ENCODE measurements at regions not wholly inside any gene's neighbourhood (a gene's known extent, or its start where the extent isn't known, plus 50 kb on each side); places are given as distances from the start of the nearest gene placed in this dataset.
"Not testable (repeated sequence)": the region's sequence is repeated elsewhere in the genome, so short reads cannot be mapped to it uniquely, and the experiment has no call there.

DNA sequence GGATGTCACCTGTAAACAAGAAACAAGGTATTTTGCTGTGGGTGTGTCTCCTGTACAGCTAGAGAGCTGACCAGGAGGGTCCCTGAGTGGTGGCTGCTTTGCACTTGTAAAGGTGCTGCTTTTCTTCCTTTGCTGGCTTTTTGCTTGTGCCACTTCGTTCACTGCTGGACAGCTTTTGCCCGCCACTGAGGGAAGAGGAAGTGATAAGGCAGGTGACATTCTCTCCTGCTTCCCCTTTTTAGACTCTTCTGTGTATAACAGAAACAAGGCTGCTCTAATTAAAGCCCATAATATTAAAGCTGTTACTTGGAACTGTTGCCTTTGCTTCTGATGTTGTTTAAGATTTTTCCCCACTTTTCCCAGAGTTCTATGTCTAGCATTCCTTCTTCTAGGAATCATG, 218.6 kb upstream of the TSPY4 start:
- H3K36me3 Mint-ChIP-seq = no peaks in the 10 kb centered on the region
- H3K9me3 Mint-ChIP-seq = no peaks in the 10 kb centered on the region
- no peak overlapping the region for H3K27ac Mint-ChIP-seq
- DNase-seq (ENCODE audit: low spot score in 2 of 2) (no peak), ATAC-seq (ENCODE audit: low read depth) (peak; percentile 66)
- H3K4me1 Mint-ChIP-seq = peaks cover 3% of the 10 kb centered on the region
- no peak overlapping the region for H3K4me3 Mint-ChIP-seq
- no peaks in the 10 kb centered on the region for H3K27me3 Mint-ChIP-seq

DNA sequence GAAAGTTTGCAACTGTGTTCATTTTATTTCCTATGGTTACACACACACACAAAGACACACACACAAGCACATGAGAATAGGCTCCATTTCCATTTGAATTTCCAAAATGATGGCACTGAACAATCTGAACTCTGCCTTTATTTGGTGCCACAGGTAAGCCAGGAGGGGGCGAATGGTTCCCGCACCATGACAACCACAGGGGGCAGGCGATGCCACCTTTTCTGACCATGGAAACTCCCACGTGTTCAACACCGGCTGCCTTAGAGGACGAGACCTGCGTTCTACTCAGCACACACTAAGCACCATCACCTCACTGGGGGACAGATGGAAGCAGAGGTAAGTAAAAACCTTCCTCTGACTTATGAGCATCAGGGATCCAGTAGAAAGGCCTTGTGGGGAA, 212.6 kb upstream of the TSPY4 start:
- no peaks in the 10 kb centered on the region for H3K4me1 Mint-ChIP-seq
- no peak overlapping the region for H3K4me3 Mint-ChIP-seq
- H3K27me3 Mint-ChIP-seq = no peaks in the 10 kb centered on the region
- no peaks in the 10 kb centered on the region for H3K36me3 Mint-ChIP-seq
- ATAC-seq (ENCODE audit: low read depth) = no peak
- H3K9me3 Mint-ChIP-seq = no peaks in the 10 kb centered on the region
- H3K27ac Mint-ChIP-seq = no peak overlapping the region
- no peak for DNase-seq (ENCODE audit: low spot score in 2 of 2)

DNA sequence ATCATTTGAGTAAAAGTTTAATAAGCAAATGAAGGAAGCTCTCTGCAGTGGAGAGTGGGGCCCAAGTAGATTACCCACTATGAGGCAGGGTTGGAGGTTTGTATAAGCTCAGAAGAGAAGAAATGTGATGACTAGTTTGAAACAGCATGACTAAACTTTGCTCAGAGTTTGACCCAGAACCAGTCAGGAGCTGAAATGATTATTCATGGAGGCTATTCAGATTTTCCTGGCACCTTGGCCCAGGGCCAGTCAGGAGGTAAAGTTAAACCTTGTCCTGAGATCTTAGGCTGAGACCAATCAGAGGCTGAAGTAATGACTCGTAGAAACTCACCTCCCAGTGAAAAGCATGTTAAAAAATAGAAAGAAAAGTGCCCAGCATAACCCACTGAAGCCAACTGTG, 210.7 kb upstream of the TSPY4 start:
- DNase-seq (ENCODE audit: low spot score in 2 of 2) = no peak
- no peaks in the 10 kb centered on the region for H3K36me3 Mint-ChIP-seq
- no peak overlapping the region for H3K4me3 Mint-ChIP-seq
- no peaks in the 10 kb centered on the region for H3K4me1 Mint-ChIP-seq
- H3K9me3 Mint-ChIP-seq = no peaks in the 10 kb centered on the region
- no peak for ATAC-seq (ENCODE audit: low read depth)
- H3K27me3 Mint-ChIP-seq = no peaks in the 10 kb centered on the region
- no peak overlapping the region for H3K27ac Mint-ChIP-seq

DNA sequence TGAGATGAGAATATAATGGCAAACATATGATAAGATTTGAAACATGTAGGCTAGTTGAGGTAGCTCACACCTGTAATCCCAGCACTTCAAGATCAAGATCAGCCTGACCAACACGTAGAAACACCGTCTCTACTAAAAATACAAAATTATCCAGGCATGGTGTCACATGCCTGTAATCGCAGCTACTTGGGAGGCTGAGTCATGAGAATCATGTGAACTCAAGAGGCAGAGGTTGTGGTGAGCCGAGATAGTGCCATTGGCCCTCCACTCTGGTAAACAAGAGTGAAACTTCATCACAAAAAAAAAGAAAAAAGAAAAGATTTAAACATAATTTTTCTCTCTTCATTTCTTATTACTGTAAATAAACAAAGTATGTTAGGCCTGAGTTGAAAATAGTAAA, 193.9 kb upstream of the TSPY4 start:
- H3K36me3 Mint-ChIP-seq = not testable (repeated sequence)

DNA sequence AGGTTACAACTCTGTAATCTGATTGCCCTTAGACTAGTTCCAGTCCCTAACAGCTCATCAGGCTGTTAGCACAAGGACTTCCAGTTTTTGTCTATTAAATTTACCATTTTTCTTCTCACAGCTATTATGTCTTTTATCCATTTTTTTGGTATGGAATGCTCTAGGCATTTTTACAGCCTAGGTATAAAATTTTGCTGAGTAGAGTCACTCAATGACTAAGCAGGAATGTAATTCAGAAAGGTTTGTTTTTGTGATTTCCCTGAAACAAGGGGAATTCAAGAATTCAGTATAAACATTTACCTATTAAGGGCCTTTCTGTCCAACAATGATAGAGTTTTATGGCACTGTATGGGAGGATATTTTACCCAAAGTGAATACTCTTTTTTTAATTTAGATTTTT, 182.7 kb upstream of the TSPY4 start:
- not testable (repeated sequence) for H3K4me1 Mint-ChIP-seq; H3K36me3 Mint-ChIP-seq; H3K4me3 Mint-ChIP-seq; ATAC-seq (ENCODE audit: low read depth); H3K27me3 Mint-ChIP-seq; H3K9me3 Mint-ChIP-seq; H3K27ac Mint-ChIP-seq; DNase-seq (ENCODE audit: low spot score in 2 of 2)

More for the DNA sequence above, 193.9 kb upstream of the TSPY4 start:
- not testable (repeated sequence) for H3K27me3 Mint-ChIP-seq; H3K9me3 Mint-ChIP-seq; H3K27ac Mint-ChIP-seq; ATAC-seq (ENCODE audit: low read depth); H3K4me1 Mint-ChIP-seq; H3K4me3 Mint-ChIP-seq; DNase-seq (ENCODE audit: low spot score in 2 of 2)

DNA sequence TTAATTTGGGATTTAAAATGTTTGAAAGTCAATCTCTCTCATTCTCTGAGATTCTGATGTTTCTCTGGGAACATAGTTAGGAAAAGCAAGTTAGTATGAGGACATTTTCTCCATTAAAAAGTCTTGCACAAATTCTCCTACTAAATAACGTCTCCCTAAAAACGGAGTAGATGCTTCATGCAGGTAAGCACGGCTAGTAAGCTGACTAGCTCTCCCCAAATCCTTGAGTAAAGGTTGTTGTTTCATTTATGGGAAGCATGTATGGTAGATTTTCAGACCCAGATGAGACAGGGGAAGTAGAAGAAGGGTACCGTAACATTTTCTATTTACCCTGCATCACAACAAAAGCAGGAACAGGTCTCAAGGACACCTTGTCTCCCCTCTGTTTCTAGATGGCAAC, 181.5 kb upstream of the TSPY4 start:
- Mint-ChIP-seq H3K4me1 (no peaks in the 10 kb centered on the region), H3K9me3 (no peaks in the 10 kb centered on the region), H3K27ac (no peak overlapping the region), H3K27me3 (no peaks in the 10 kb centered on the region), H3K36me3 (no peaks in the 10 kb centered on the region), H3K4me3 (no peak overlapping the region)
- DNase-seq (ENCODE audit: low spot score in 2 of 2) (no peak), ATAC-seq (ENCODE audit: low read depth) (no peak)

DNA sequence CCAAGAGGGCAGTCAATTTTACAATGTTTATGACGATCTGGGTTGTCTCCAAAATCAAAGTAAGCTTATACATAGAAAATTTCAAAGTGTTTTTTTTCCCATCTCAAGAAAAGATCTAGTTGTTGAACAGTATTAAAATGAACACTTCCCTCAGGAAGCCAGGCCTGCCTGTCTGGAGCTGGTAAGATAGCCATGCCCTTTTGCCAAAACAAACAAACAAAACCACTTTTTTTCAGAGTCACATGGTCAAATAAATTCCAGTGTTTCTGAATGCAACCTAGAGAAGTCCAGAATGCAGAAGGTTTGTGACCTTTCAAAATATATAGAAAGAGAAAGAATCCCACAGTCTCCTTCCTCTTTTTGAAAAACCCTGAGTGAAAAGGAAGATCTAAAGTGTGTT, 178.6 kb upstream of the TSPY4 start:
- DNase-seq (ENCODE audit: low spot score in 2 of 2) (no peak), ATAC-seq (ENCODE audit: low read depth) (no peak)
- H3K27me3 Mint-ChIP-seq = no peaks in the 10 kb centered on the region
- no peaks in the 10 kb centered on the region for H3K36me3 Mint-ChIP-seq
- H3K27ac Mint-ChIP-seq = no peak overlapping the region
- H3K4me3 Mint-ChIP-seq = no peak overlapping the region
- H3K4me1 Mint-ChIP-seq = no peaks in the 10 kb centered on the region
- H3K9me3 Mint-ChIP-seq = no peaks in the 10 kb centered on the region

DNA sequence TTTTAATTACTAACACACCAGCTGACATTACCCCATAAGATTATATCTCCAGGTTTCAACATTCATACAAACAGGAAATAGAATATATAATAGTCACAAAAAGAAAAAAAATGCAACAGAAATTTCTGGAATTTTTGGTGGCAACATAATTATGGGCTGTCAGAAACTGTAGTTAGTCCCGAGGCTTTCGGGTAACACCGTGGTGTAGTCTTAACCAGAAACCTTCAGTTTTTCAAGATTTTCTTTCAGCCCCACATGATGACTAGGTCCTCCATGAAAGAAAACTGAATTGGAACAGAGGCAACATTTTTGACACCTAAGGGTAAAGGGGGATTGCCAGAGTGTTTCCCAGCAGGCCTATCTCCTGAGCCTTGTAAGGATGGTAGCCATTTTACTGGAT, 176.9 kb upstream of the TSPY4 start:
- H3K4me1 Mint-ChIP-seq; ATAC-seq (ENCODE audit: low read depth); H3K9me3 Mint-ChIP-seq; H3K27ac Mint-ChIP-seq; H3K4me3 Mint-ChIP-seq; DNase-seq (ENCODE audit: low spot score in 2 of 2); H3K36me3 Mint-ChIP-seq; H3K27me3 Mint-ChIP-seq: not testable (repeated sequence)

DNA sequence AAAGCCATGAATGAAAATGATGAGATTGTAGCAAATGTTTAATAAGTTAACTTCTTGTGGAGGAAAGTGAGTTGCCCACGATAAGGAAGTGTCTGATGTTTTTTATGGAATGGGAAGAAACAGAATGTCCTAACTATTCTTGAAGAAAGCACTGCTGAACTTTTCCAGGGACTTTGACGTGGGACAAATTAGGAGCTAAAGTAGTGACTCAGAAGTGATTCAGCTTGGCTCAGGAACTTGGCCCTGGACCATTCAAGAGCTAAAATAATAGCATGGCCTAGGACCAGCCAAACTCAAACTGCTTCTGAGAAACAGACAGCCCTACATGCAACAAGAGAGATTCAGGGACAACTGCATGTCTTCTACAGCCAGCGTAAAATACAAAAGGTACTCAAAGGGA, 176.3 kb upstream of the TSPY4 start:
- not testable (repeated sequence) for H3K9me3 Mint-ChIP-seq; H3K4me3 Mint-ChIP-seq; H3K36me3 Mint-ChIP-seq; DNase-seq (ENCODE audit: low spot score in 2 of 2); H3K27me3 Mint-ChIP-seq; H3K4me1 Mint-ChIP-seq; ATAC-seq (ENCODE audit: low read depth); H3K27ac Mint-ChIP-seq

DNA sequence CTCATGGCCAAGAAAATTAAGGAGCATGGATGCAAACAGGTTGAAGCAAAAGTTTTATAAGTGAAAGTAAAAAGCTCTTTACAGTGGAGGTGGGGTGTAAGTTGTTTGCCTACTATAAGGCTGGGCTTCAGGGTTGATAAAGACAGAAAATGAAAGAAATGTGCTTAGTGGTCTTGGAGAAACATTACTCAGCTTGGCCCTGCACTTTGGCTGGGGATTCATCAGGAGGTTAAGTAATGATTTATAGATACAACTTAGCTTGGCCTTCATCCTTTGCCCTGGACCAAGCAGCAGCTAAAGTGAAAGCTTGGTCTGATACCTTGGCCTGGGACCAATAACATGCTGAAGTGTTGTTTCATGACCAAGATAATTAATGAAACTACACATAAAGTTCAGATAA, 175.3 kb upstream of the TSPY4 start:
- H3K4me3 Mint-ChIP-seq; H3K27ac Mint-ChIP-seq; H3K27me3 Mint-ChIP-seq; H3K36me3 Mint-ChIP-seq; DNase-seq (ENCODE audit: low spot score in 2 of 2); ATAC-seq (ENCODE audit: low read depth); H3K4me1 Mint-ChIP-seq; H3K9me3 Mint-ChIP-seq: not testable (repeated sequence)

DNA sequence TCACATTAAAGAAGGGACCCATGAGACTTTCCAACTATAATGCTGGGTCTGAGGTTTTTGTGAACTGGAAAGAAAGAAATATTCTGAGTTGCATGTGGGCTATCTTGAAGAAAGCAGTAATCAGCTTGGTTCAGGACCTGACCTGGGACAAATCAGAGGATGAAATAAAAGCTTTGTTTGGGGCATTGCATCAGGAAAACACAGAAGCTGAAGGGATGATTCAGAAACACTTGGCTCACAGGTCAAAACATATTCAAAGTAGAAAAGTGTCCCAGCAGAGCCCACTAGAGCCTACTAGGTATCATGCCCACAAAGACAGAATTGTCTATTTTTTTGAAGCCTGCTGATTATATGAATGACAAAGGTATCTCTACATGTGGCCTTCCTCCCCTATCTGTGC, 174.8 kb upstream of the TSPY4 start:
- H3K4me1 Mint-ChIP-seq; H3K36me3 Mint-ChIP-seq; ATAC-seq (ENCODE audit: low read depth); H3K9me3 Mint-ChIP-seq; H3K4me3 Mint-ChIP-seq; DNase-seq (ENCODE audit: low spot score in 2 of 2); H3K27me3 Mint-ChIP-seq; H3K27ac Mint-ChIP-seq: not testable (repeated sequence)

DNA sequence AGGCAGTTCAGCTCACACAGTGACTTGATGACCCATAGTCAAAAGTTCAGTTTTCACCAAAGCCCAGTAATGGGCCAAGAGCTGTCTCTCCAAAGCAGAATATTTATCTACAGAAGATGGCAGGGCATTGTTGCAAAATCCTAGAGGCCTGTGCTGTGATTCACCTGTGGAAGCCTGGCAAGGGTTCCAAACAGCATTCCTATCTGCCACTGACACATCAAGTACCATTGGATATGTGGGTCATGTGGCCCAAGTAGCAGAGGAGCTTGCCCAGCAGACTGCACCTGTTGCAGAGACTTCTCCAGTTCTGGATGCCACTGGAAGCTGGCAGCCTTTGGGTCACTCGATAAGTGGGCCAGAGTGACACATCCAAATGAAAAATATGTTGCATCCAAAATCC, 159.6 kb upstream of the TSPY4 start:
- H3K9me3 Mint-ChIP-seq; ATAC-seq (ENCODE audit: low read depth); H3K4me3 Mint-ChIP-seq; H3K4me1 Mint-ChIP-seq; H3K27ac Mint-ChIP-seq; H3K27me3 Mint-ChIP-seq; DNase-seq (ENCODE audit: low spot score in 2 of 2); H3K36me3 Mint-ChIP-seq: not testable (repeated sequence)

DNA sequence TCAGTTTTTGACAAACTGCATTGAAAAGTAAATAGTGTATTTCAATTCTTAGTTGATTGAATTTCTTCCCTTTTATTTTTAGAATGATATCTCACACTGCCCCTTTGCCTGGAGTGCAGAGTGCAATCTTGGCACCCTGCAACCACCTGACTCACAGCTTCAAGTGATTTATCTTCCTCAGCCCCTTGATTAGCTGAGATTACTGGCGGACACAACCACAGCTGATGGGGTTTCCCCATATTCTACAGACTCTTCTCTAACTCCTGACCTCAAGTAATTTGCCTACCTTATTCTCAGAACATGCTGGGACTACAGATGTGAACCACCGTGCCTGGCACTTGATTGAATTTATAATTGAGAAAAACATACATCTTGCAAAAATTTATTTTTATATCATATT, 152.4 kb upstream of the TSPY4 start:
- not testable (repeated sequence) for H3K9me3 Mint-ChIP-seq; DNase-seq (ENCODE audit: low spot score in 2 of 2); H3K27ac Mint-ChIP-seq; H3K4me3 Mint-ChIP-seq; H3K36me3 Mint-ChIP-seq; H3K27me3 Mint-ChIP-seq; H3K4me1 Mint-ChIP-seq
- ATAC-seq (ENCODE audit: low read depth) = peak; percentile 44

DNA sequence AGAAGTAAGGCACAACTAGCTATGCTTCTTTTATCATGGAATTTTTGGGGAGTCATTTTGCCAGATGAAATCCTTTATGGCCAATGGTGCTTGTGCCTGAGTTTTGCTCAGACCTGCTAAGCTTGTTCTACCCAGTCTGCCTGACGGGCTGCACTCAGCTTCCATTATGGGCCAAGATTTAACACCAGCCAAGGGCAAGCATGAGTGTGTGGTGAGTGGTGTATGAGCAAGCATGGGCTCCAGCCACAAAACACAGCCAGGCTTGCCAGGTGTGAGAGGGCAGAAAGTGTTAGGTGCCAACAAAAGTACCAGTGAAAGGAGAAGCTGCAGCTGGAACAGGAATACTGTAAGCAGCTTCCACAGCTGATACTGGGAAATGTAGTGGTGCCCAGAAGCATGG, 130.2 kb upstream of the TSPY4 start:
- H3K27ac Mint-ChIP-seq; H3K4me3 Mint-ChIP-seq; H3K4me1 Mint-ChIP-seq; ATAC-seq (ENCODE audit: low read depth); H3K27me3 Mint-ChIP-seq; H3K9me3 Mint-ChIP-seq; DNase-seq (ENCODE audit: low spot score in 2 of 2); H3K36me3 Mint-ChIP-seq: not testable (repeated sequence)

DNA sequence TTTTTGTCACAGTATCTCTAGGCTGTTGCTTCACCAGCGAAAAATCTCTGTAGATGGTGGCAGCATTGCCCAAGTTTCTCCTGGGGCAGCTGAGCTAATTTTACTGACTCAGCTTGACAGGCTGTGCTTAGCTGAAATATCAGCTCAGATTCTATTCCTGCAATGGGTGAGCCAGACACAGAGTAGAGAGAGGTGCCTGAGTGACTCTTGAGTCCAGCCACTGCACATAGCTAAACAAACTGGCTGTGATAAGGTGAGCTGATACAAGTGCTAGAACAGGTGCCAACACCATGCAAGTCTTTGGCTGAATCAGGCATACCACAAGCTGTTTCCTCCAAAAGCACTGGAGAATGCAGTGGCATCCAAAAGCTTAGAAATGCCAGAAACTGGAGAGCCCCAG, 110.9 kb upstream of the TSPY4 start:
- Mint-ChIP-seq H3K4me1 (no peaks in the 10 kb centered on the region), H3K27ac (no peak overlapping the region), H3K36me3 (no peaks in the 10 kb centered on the region), H3K9me3 (peaks cover 7% of the 10 kb centered on the region), H3K27me3 (peaks cover 3% of the 10 kb centered on the region), H3K4me3 (no peak overlapping the region)
- no peak for DNase-seq (ENCODE audit: low spot score in 2 of 2)
- no peak for ATAC-seq (ENCODE audit: low read depth)

DNA sequence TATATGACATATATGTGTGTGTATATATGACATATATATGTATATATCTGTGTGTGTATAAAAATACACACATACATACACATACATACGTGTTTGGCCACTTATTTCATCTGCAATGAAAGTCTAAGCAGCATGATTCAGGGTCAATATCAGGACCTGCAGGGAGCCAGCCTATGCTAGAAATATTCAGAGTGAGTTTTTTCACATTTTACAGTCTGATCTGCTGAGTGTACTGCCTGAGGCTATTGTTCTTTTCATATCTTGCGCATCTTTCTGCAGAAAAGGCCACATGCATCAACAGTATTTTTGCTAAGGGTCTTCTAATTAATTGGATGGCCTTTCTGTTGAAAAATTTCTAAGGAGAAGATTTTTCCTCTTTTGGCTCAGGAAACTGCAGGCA, 80.0 kb upstream of the TSPY4 start:
- Mint-ChIP-seq H3K27ac (no peak overlapping the region), H3K4me3 (no peak overlapping the region), H3K27me3 (no peaks in the 10 kb centered on the region), H3K4me1 (no peaks in the 10 kb centered on the region), H3K9me3 (no peaks in the 10 kb centered on the region), H3K36me3 (no peaks in the 10 kb centered on the region)
- ATAC-seq (ENCODE audit: low read depth) = no peak
- DNase-seq (ENCODE audit: low spot score in 2 of 2) = no peak

All from memory B cell (primary cell).